ENCODE measurements at regions not wholly inside any gene's neighbourhood (a gene's known extent, or its start where the extent isn't known, plus 50 kb on each side); places are given as distances from the start of the nearest gene placed in this dataset.

- no peak for DNase-seq (ENCODE audit: low read depth)
- TF ChIP-seq CTCF (IDR thresholded peaks at IDR 0.05; ENCODE audit: insufficient read depth, low read depth, low read length, missing control alignments), result no peak
- H3K4me3 ChIP-seq (ENCODE audit: low read length), result no peak overlapping the region
These were observed 188.5 kb upstream of the TMEM132C start for GRCh38 chr12:128078301-128078971.

- no peak for DNase-seq (ENCODE audit: low read depth)
- H3K4me3 ChIP-seq (ENCODE audit: low read length), result no peak overlapping the region
- no peak for TF ChIP-seq CTCF (IDR thresholded peaks at IDR 0.05; ENCODE audit: insufficient read depth, low read depth, low read length, missing control alignments)
These were observed 187.5 kb upstream of the TMEM132C start for GRCh38 chr12:128079446-128079845.

GRCh38 chr12:128083132-128083729 lies 183.7 kb upstream of the TMEM132C start:
- no peak for DNase-seq (ENCODE audit: low read depth)
- no peak for TF ChIP-seq CTCF (IDR thresholded peaks at IDR 0.05; ENCODE audit: insufficient read depth, low read depth, low read length, missing control alignments)
- H3K4me3 ChIP-seq (ENCODE audit: low read length), result no peak overlapping the region

- TF ChIP-seq CTCF (IDR thresholded peaks at IDR 0.05; ENCODE audit: insufficient read depth, low read depth, low read length, missing control alignments), result no peak
- no peak for DNase-seq (ENCODE audit: low read depth)
- H3K4me3 ChIP-seq (ENCODE audit: low read length), result no peak overlapping the region
These were observed 178.0 kb upstream of the TMEM132C start for GRCh38 chr12:128088926-128089325.

- no peak for TF ChIP-seq CTCF (IDR thresholded peaks at IDR 0.05; ENCODE audit: insufficient read depth, low read depth, low read length, missing control alignments)
- DNase-seq (ENCODE audit: low read depth), result no peak
- no peak overlapping the region for H3K4me3 ChIP-seq (ENCODE audit: low read length)
These were observed 177.0 kb upstream of the TMEM132C start for GRCh38 chr12:128089961-128090360.

GRCh38 chr12:128091101-128091720 lies 175.8 kb upstream of the TMEM132C start:
- no peak for TF ChIP-seq CTCF (IDR thresholded peaks at IDR 0.05; ENCODE audit: insufficient read depth, low read depth, low read length, missing control alignments)
- DNase-seq (ENCODE audit: low read depth), result no peak

More at GRCh38 chr12:128091101-128091720, 175.8 kb upstream of the TMEM132C start:
- H3K4me3 ChIP-seq (ENCODE audit: low read length), result no peak overlapping the region

Measured in epithelial cell of esophagus (primary cell).